ENCODE measurements at regions not wholly inside any gene's neighbourhood (a gene's known extent, or its start where the extent isn't known, plus 50 kb on each side); places are given as distances from the start of the nearest gene placed in this dataset.

GRCh38 chr20:23222531-23223200 lies 127.9 kb upstream of the NXT1 start:
- no peak overlapping the region for H3K27ac ChIP-seq (ENCODE audit: low read depth, low read length)
- H3K9me3 ChIP-seq (ENCODE audit: control insufficient read depth in 2 of 3, low read length in 3 of 3) = peaks cover 0 to 7% (median 0%) of the 10 kb centered on the region in 3 experiments
- Mint-ChIP-seq H3K9me3 (peaks cover 3 to 61% (median 20%) of the 10 kb centered on the region in 11 donors), H3K4me1 (no peaks in the 10 kb centered on the region), H3K36me3 (peaks cover 0 to 6% (median 0%) of the 10 kb centered on the region in 5 donors), H3K27me3 (peaks cover 0 to 31% (median 5%) of the 10 kb centered on the region in 5 donors), H3K4me3 (no peak overlapping the region), H3K27ac (no peak overlapping the region)
- CTCF ChIA-PET = no interaction called here
- DNase-seq (no peak), ATAC-seq (no peak)
- no peaks in the 10 kb centered on the region for H3K27me3 ChIP-seq (ENCODE audit: control insufficient read depth in 2 of 2, insufficient read depth in 2 of 2, low read length in 2 of 2)
- intact Hi-C loops (cut with micrococcal nuclease) = no loop called here
- POLR2A ChIA-PET = no interaction called here
- no peaks in the 10 kb centered on the region for H3K4me1 ChIP-seq (ENCODE audit: control insufficient read depth in 2 of 2, insufficient read depth in 2 of 2, low read length in 2 of 2)
- H3K36me3 ChIP-seq (ENCODE audit: control insufficient read depth in 2 of 3, insufficient read depth in 3 of 3, low read length in 3 of 3) = no peaks in the 10 kb centered on the region
- no peak overlapping the region for H3K4me3 ChIP-seq (ENCODE audit: low read length)

DNA sequence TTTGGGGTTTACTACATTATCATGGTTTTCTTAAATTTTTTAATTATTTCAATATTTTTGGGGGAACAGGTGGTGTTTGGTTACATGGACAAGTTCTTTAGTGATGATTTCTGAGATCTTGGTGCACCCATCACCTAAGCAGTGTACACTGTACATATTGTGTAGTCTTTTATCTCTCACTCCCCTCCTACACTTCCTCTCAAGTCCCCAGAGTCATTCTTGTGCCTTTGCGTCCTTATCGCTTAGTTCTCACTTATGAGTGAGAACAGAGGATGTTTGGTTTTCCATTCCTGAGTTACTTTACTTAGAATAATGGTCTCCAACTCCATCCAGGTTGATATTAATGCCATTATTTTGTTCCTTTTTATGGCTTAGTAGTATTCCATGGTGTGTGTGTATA lies 130.9 kb upstream of the CD93 start:
- POLR2A ChIA-PET = no interaction called here
- no peaks in the 10 kb centered on the region for H3K4me1 ChIP-seq (ENCODE audit: control insufficient read depth in 2 of 2, insufficient read depth in 2 of 2, low read length in 2 of 2)
- ATAC-seq = no peak
- no peaks in the 10 kb centered on the region for H3K27me3 ChIP-seq (ENCODE audit: control insufficient read depth in 2 of 2, insufficient read depth in 2 of 2, low read length in 2 of 2)
- no peak overlapping the region for H3K4me3 ChIP-seq (ENCODE audit: low read length)
- H3K9me3 Mint-ChIP-seq = peaks cover 2 to 44% (median 18%) of the 10 kb centered on the region in 11 donors
- CTCF ChIA-PET = no interaction called here
- peaks cover 0 to 6% (median 0%) of the 10 kb centered on the region in 5 donors for H3K36me3 Mint-ChIP-seq
- H3K36me3 ChIP-seq (ENCODE audit: control insufficient read depth in 2 of 3, insufficient read depth in 3 of 3, low read length in 3 of 3) = no peaks in the 10 kb centered on the region
- peaks cover 0 to 24% (median 4%) of the 10 kb centered on the region in 5 donors for H3K27me3 Mint-ChIP-seq
- no peak overlapping the region for H3K27ac Mint-ChIP-seq
- DNase-seq = no peak
- H3K27ac ChIP-seq (ENCODE audit: low read depth, low read length) = no peak overlapping the region
- H3K4me3 Mint-ChIP-seq = no peak overlapping the region
- H3K4me1 Mint-ChIP-seq = no peaks in the 10 kb centered on the region
- H3K9me3 ChIP-seq (ENCODE audit: control insufficient read depth in 2 of 3, low read length in 3 of 3) = peaks cover 0 to 3% (median 0%) of the 10 kb centered on the region in 3 experiments
- intact Hi-C loops (cut with micrococcal nuclease) = no loop called here

GRCh38 chr20:23215344-23215995 lies 129.3 kb upstream of the CD93 start:
- no peak overlapping the region for H3K4me3 Mint-ChIP-seq
- DNase-seq = no peak
- CTCF ChIA-PET = no interaction called here
- Histone ChIP-seq H3K4me1 (ENCODE audit: control insufficient read depth in 2 of 2, insufficient read depth in 2 of 2, low read length in 2 of 2) (no peaks in the 10 kb centered on the region), H3K27ac (ENCODE audit: low read depth, low read length) (no peak overlapping the region), H3K36me3 (ENCODE audit: control insufficient read depth in 2 of 3, insufficient read depth in 3 of 3, low read length in 3 of 3) (no peaks in the 10 kb centered on the region), H3K27me3 (ENCODE audit: control insufficient read depth in 2 of 2, insufficient read depth in 2 of 2, low read length in 2 of 2) (no peaks in the 10 kb centered on the region), H3K4me3 (ENCODE audit: low read length) (no peak overlapping the region), H3K9me3 (ENCODE audit: control insufficient read depth in 2 of 3, low read length in 3 of 3) (no peaks in the 10 kb centered on the region)
- H3K4me1 Mint-ChIP-seq = no peaks in the 10 kb centered on the region
- POLR2A ChIA-PET = no interaction called here
- peaks cover 0 to 15% (median 5%) of the 10 kb centered on the region in 5 donors for H3K27me3 Mint-ChIP-seq
- no peak overlapping the region for H3K27ac Mint-ChIP-seq
- H3K9me3 Mint-ChIP-seq = peaks cover 0 to 30% (median 8%) of the 10 kb centered on the region in 11 donors
- ATAC-seq = no peak
- H3K36me3 Mint-ChIP-seq = peaks cover 0 to 6% (median 0%) of the 10 kb centered on the region in 5 donors
- intact Hi-C loops (cut with micrococcal nuclease) = no loop called here

DNA sequence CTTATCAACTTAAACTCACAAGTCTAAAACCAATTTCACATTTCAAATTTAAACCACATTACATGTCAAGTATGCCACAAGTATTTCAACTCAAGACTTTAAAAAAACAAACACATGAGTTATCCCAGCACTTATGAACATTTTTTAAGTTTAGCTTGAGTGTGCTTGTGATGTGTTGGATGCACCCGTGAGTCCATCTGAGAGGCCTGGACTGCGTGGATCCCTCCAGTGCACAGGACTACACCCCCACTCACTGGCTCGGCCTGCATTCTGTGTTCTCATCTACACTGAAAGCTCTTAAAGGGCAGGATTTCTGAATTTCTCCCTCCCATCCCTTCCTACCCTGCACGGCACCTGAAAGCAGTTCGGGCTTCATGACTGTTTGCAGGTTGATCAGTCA lies 128.8 kb upstream of the CD93 start:
- no peak overlapping the region for H3K27ac Mint-ChIP-seq
- Histone ChIP-seq H3K27me3 (ENCODE audit: control insufficient read depth in 2 of 2, insufficient read depth in 2 of 2, low read length in 2 of 2) (no peaks in the 10 kb centered on the region), H3K9me3 (ENCODE audit: control insufficient read depth in 2 of 3, low read length in 3 of 3) (no peaks in the 10 kb centered on the region), H3K36me3 (ENCODE audit: control insufficient read depth in 2 of 3, insufficient read depth in 3 of 3, low read length in 3 of 3) (no peaks in the 10 kb centered on the region), H3K27ac (ENCODE audit: low read depth, low read length) (no peak overlapping the region), H3K4me1 (ENCODE audit: control insufficient read depth in 2 of 2, insufficient read depth in 2 of 2, low read length in 2 of 2) (no peaks in the 10 kb centered on the region), H3K4me3 (ENCODE audit: low read length) (no peak overlapping the region)
- intact Hi-C loops (cut with micrococcal nuclease) = no loop called here
- peaks cover 0 to 12% (median 5%) of the 10 kb centered on the region in 5 donors for H3K27me3 Mint-ChIP-seq
- ChIA-PET CTCF (no interaction called here), POLR2A (no interaction called here)
- H3K4me1 Mint-ChIP-seq = no peaks in the 10 kb centered on the region
- H3K9me3 Mint-ChIP-seq = peaks cover 0 to 25% (median 8%) of the 10 kb centered on the region in 11 donors
- peaks cover 0 to 4% (median 0%) of the 10 kb centered on the region in 5 donors for H3K36me3 Mint-ChIP-seq
- ATAC-seq (no peak), DNase-seq (no peak)
- no peak overlapping the region for H3K4me3 Mint-ChIP-seq

- no peak overlapping the region for H3K4me3 ChIP-seq (ENCODE audit: low read length)
- ATAC-seq = no peak
- Mint-ChIP-seq H3K36me3 (no peaks in the 10 kb centered on the region), H3K4me1 (no peaks in the 10 kb centered on the region), H3K9me3 (peaks cover 0 to 6% (median 0%) of the 10 kb centered on the region in 11 donors), H3K4me3 (no peak overlapping the region), H3K27me3 (peaks cover 5 to 8% (median 5%) of the 10 kb centered on the region in 5 donors), H3K27ac (no peak overlapping the region)
- H3K36me3 ChIP-seq (ENCODE audit: control insufficient read depth in 2 of 3, insufficient read depth in 3 of 3, low read length in 3 of 3) = no peaks in the 10 kb centered on the region
- no peak for DNase-seq
- intact Hi-C loops (cut with micrococcal nuclease) = no loop called here
- ChIA-PET POLR2A (no interaction called here), CTCF (no interaction called here)
- H3K4me1 ChIP-seq (ENCODE audit: control insufficient read depth in 2 of 2, insufficient read depth in 2 of 2, low read length in 2 of 2) = no peaks in the 10 kb centered on the region
- H3K27me3 ChIP-seq (ENCODE audit: control insufficient read depth in 2 of 2, insufficient read depth in 2 of 2, low read length in 2 of 2) = no peaks in the 10 kb centered on the region
- no peak overlapping the region for H3K27ac ChIP-seq (ENCODE audit: low read depth, low read length)
- no peaks in the 10 kb centered on the region for H3K9me3 ChIP-seq (ENCODE audit: control insufficient read depth in 2 of 3, low read length in 3 of 3)
These were observed 126.4 kb upstream of the CD93 start for GRCh38 chr20:23212464-23212995.

DNA sequence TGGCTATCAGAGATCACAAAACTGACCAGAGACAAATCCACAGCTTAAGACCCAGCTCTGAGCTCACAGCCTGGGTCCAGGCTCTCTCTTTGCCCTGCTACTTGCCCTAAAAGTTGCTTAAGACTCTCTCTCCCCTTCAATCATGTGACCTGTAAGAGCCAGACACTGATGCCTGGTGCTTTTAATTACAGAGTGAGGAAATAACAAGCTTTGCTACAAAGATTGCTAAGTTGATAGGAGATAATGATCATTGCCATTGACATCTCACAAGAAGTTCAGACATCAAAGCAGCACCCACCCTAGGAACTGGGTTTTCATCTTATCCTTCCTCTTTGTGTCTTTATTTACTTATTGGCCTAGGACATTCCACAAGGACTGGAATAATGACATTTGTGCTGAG lies 125.9 kb upstream of the CD93 start:
- no peak overlapping the region for H3K27ac Mint-ChIP-seq
- Histone ChIP-seq H3K9me3 (ENCODE audit: control insufficient read depth in 2 of 3, low read length in 3 of 3) (no peaks in the 10 kb centered on the region), H3K27ac (ENCODE audit: low read depth, low read length) (no peak overlapping the region), H3K4me3 (ENCODE audit: low read length) (no peak overlapping the region), H3K4me1 (ENCODE audit: control insufficient read depth in 2 of 2, insufficient read depth in 2 of 2, low read length in 2 of 2) (no peaks in the 10 kb centered on the region), H3K27me3 (ENCODE audit: control insufficient read depth in 2 of 2, insufficient read depth in 2 of 2, low read length in 2 of 2) (no peaks in the 10 kb centered on the region), H3K36me3 (ENCODE audit: control insufficient read depth in 2 of 3, insufficient read depth in 3 of 3, low read length in 3 of 3) (no peaks in the 10 kb centered on the region)
- DNase-seq (no peak), ATAC-seq (no peak)
- H3K27me3 Mint-ChIP-seq = peaks cover 5 to 12% (median 5%) of the 10 kb centered on the region in 5 donors
- H3K4me3 Mint-ChIP-seq = no peak overlapping the region
- CTCF ChIA-PET = no interaction called here
- intact Hi-C loops (cut with micrococcal nuclease) = no loop called here
- H3K4me1 Mint-ChIP-seq = no peaks in the 10 kb centered on the region
- peaks cover 0 to 2% (median 0%) of the 10 kb centered on the region in 11 donors for H3K9me3 Mint-ChIP-seq
- POLR2A ChIA-PET = no interaction called here
- no peaks in the 10 kb centered on the region for H3K36me3 Mint-ChIP-seq

- Histone ChIP-seq H3K4me3 (ENCODE audit: low read length) (no peak overlapping the region), H3K9me3 (ENCODE audit: control insufficient read depth in 2 of 3, low read length in 3 of 3) (no peaks in the 10 kb centered on the region), H3K27me3 (ENCODE audit: control insufficient read depth in 2 of 2, insufficient read depth in 2 of 2, low read length in 2 of 2) (no peaks in the 10 kb centered on the region), H3K36me3 (ENCODE audit: control insufficient read depth in 2 of 3, insufficient read depth in 3 of 3, low read length in 3 of 3) (no peaks in the 10 kb centered on the region), H3K27ac (ENCODE audit: low read depth, low read length) (no peak overlapping the region), H3K4me1 (ENCODE audit: control insufficient read depth in 2 of 2, insufficient read depth in 2 of 2, low read length in 2 of 2) (no peaks in the 10 kb centered on the region)
- no peak overlapping the region for H3K4me3 Mint-ChIP-seq
- CTCF ChIA-PET = no interaction called here
- no peaks in the 10 kb centered on the region for H3K36me3 Mint-ChIP-seq
- H3K27me3 Mint-ChIP-seq = peaks cover 5 to 12% (median 5%) of the 10 kb centered on the region in 5 donors
- no peak for ATAC-seq
- DNase-seq = no peak
- POLR2A ChIA-PET = no interaction called here
- peaks cover 0 to 1% (median 0%) of the 10 kb centered on the region in 11 donors for H3K9me3 Mint-ChIP-seq
- no peak overlapping the region for H3K27ac Mint-ChIP-seq
- intact Hi-C loops (cut with micrococcal nuclease) = no loop called here
- H3K4me1 Mint-ChIP-seq = no peaks in the 10 kb centered on the region
These were observed 125.0 kb upstream of the CD93 start for GRCh38 chr20:23211164-23211563.
